ENCODE measurements at regions not wholly inside any gene's neighbourhood (a gene's known extent, or its start where the extent isn't known, plus 50 kb on each side); places are given as distances from the start of the nearest gene placed in this dataset.

- no peak overlapping the region for H3K27ac Mint-ChIP-seq
- ATAC-seq = no peak
- peaks cover 0 to 24% (median 12%) of the 10 kb centered on the region in 9 donors for H3K9me3 Mint-ChIP-seq
- no peak overlapping the region for H3K4me3 Mint-ChIP-seq
- no peak for DNase-seq
- H3K4me1 Mint-ChIP-seq = no peaks in the 10 kb centered on the region
- POLR2A ChIA-PET = no interaction called here
- H3K36me3 Mint-ChIP-seq = no peaks in the 10 kb centered on the region
- no peaks in the 10 kb centered on the region for H3K27me3 Mint-ChIP-seq
Measured at GRCh38 chr16:59913666-59914065, 1179.5 kb upstream of the GOT2 start.

DNA sequence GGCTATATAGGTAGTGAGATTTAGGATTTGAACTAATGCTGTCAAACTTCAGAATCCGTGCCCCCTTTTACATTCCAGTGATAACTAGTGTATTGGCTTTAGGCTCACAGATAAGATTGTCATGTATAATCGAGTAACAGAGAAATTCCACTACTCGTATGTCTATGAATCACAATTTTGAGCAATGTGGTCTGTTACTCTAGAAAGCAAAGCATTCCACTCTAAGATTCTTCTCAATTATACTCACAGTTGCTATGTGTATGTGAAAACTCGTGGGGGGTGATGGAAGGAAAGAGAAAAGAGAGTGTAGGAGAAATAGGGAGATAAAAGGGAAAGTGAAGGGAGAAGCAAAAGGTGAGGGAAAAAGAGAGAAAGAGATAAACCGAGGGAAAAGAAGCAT lies 1175.1 kb upstream of the GOT2 start:
- POLR2A ChIA-PET = no interaction called here
- Mint-ChIP-seq H3K27me3 (no peaks in the 10 kb centered on the region), H3K9me3 (peaks cover 0 to 20% (median 11%) of the 10 kb centered on the region in 9 donors), H3K4me3 (no peak overlapping the region), H3K4me1 (no peaks in the 10 kb centered on the region), H3K36me3 (no peaks in the 10 kb centered on the region), H3K27ac (no peak overlapping the region)
- no peak for ATAC-seq
- DNase-seq = no peak

DNA sequence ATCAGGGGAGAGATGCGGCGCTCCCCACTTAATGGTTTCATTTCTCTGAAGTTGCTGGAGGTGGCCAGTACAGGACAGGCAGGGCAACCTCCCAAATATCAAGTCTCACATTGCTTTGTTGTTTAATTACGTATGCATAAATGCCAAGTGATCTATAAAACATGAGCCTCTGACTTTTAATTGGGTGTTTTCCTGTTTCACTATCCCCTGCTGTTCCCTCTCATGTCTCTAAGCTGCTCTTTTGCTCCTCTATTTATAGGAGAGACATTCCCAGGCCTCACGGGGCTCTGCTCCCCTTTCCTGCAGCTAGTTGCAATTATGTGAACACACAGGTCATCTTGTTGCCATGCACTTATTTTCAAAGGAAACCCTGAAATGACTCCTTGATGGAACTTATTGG lies 1173.5 kb upstream of the GOT2 start:
- no peak overlapping the region for H3K4me3 Mint-ChIP-seq
- H3K27me3 Mint-ChIP-seq = no peaks in the 10 kb centered on the region
- H3K36me3 Mint-ChIP-seq = no peaks in the 10 kb centered on the region
- peaks cover 0 to 21% (median 8%) of the 10 kb centered on the region in 9 donors for H3K9me3 Mint-ChIP-seq
- POLR2A ChIA-PET = no interaction called here
- no peak overlapping the region for H3K27ac Mint-ChIP-seq
- ATAC-seq (no peak), DNase-seq (no peak)
- no peaks in the 10 kb centered on the region for H3K4me1 Mint-ChIP-seq

- no peaks in the 10 kb centered on the region for H3K27me3 Mint-ChIP-seq
- H3K27ac Mint-ChIP-seq = no peak overlapping the region
- H3K36me3 Mint-ChIP-seq = no peaks in the 10 kb centered on the region
- H3K9me3 Mint-ChIP-seq = peaks cover 0 to 11% (median 5%) of the 10 kb centered on the region in 9 donors
- H3K4me3 Mint-ChIP-seq = no peak overlapping the region
- DNase-seq (no peak), ATAC-seq (no peak)
- no peaks in the 10 kb centered on the region for H3K4me1 Mint-ChIP-seq
- POLR2A ChIA-PET = no interaction called here
Measured at GRCh38 chr16:59905606-59906005, 1171.5 kb upstream of the GOT2 start.

- Mint-ChIP-seq H3K4me1 (no peaks in the 10 kb centered on the region), H3K27me3 (no peaks in the 10 kb centered on the region), H3K27ac (no peak overlapping the region), H3K4me3 (no peak overlapping the region), H3K36me3 (no peaks in the 10 kb centered on the region), H3K9me3 (peaks cover 0 to 11% (median 6%) of the 10 kb centered on the region in 9 donors)
- DNase-seq = no peak
- POLR2A ChIA-PET = no interaction called here
- no peak for ATAC-seq
Measured at GRCh38 chr16:59905131-59905530, 1171.0 kb upstream of the GOT2 start.

GRCh38 chr16:59899940-59900339 lies 1165.8 kb upstream of the GOT2 start:
- Mint-ChIP-seq H3K4me3 (no peak overlapping the region), H3K27ac (no peak overlapping the region), H3K4me1 (no peaks in the 10 kb centered on the region), H3K36me3 (no peaks in the 10 kb centered on the region), H3K9me3 (peaks cover 3 to 20% (median 11%) of the 10 kb centered on the region in 9 donors), H3K27me3 (no peaks in the 10 kb centered on the region)
- POLR2A ChIA-PET = no interaction called here
- ATAC-seq (no peak), DNase-seq (no peak)

DNA sequence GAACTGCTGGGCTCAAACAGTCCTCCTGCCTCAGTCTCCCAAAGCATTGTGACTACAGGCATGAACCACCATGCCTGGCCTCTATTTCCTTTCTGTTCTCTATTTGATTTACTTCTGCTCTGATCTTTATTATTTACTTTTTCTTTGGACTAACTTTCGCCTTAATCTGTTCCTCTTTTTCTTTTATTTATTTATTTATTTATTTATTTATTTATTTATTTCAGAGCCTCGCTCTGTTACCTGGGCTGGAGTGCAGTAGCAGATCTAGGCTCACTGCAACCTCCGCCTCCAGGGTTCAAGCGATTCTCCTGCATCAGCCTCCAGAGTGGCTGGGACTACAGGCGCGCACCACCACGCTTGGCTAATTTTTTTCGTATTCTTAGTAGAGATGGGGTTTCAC lies 1158.3 kb upstream of the GOT2 start:
- H3K9me3 Mint-ChIP-seq = peaks cover 4 to 62% (median 35%) of the 10 kb centered on the region in 9 donors
- POLR2A ChIA-PET = no interaction called here

DNA sequence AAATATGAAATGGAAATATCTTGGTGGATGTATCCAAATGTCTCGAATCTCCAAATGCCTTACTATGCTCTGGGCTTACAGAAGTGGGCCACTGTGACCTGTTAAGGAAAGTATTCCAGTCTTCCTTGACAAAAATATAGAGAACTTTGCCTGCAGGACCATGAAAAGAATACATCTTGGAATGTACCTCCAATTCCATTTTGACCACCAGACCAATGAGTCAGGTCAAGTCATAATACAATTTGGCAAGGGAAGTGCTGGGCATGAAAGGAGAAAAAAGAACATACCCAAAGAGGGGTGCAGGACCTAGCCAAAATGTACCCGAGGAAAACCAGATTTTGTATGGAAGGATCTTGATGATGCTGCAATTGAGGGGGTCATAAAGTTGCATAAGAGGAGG lies 1153.7 kb upstream of the GOT2 start:
- ATAC-seq = no peak
- Mint-ChIP-seq H3K9me3 (peaks cover 4 to 46% (median 23%) of the 10 kb centered on the region in 9 donors), H3K4me3 (no peak overlapping the region), H3K4me1 (no peaks in the 10 kb centered on the region), H3K27me3 (no peaks in the 10 kb centered on the region), H3K27ac (no peak overlapping the region), H3K36me3 (no peaks in the 10 kb centered on the region)
- no peak for DNase-seq
- POLR2A ChIA-PET = no interaction called here

More for the DNA sequence above, 1158.3 kb upstream of the GOT2 start:
- Mint-ChIP-seq H3K27ac (no peak overlapping the region), H3K36me3 (no peaks in the 10 kb centered on the region), H3K4me1 (no peaks in the 10 kb centered on the region), H3K4me3 (no peak overlapping the region), H3K27me3 (no peaks in the 10 kb centered on the region)
- ATAC-seq (no peak), DNase-seq (no peak)

- Mint-ChIP-seq H3K36me3 (no peaks in the 10 kb centered on the region), H3K27ac (no peak overlapping the region), H3K9me3 (peaks cover 4 to 28% (median 14%) of the 10 kb centered on the region in 9 donors), H3K4me3 (no peak overlapping the region), H3K4me1 (no peaks in the 10 kb centered on the region), H3K27me3 (no peaks in the 10 kb centered on the region)
- ATAC-seq (no peak), DNase-seq (no peak)
- POLR2A ChIA-PET = no interaction called here
Measured at GRCh38 chr16:59886021-59886420, 1151.9 kb upstream of the GOT2 start.

DNA sequence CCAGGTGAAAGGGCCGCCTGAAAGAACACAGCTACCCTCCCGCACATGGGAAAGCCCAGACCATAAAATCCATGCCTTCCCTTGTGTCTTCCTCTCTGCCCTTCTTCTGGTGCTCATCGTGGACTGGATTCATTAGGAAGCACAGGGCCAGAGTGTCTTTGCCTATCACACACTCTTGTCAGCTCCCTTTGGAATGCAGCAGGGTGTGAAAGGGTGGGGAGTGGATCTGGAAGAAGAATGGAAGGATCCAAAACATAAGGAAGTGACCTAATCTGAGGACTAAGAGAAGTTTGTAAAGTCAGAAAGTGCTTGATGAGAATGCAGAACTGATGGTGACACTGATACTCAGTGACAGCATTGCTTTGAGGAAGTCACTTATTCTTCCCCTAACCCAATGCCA lies 1147.3 kb upstream of the GOT2 start:
- no peaks in the 10 kb centered on the region for H3K36me3 Mint-ChIP-seq

GRCh38 chr16:59880611-59881010 lies 1146.5 kb upstream of the GOT2 start:
- Mint-ChIP-seq H3K27ac (no peak overlapping the region), H3K4me1 (no peaks in the 10 kb centered on the region), H3K4me3 (no peak overlapping the region), H3K27me3 (no peaks in the 10 kb centered on the region), H3K9me3 (peaks cover 0 to 9% (median 3%) of the 10 kb centered on the region in 9 donors), H3K36me3 (no peaks in the 10 kb centered on the region)
- POLR2A ChIA-PET = no interaction called here
- DNase-seq = no peak
- ATAC-seq = no peak

More for the DNA sequence above, 1147.3 kb upstream of the GOT2 start:
- POLR2A ChIA-PET = no interaction called here
- ATAC-seq (no peak), DNase-seq (no peak)
- no peaks in the 10 kb centered on the region for H3K4me1 Mint-ChIP-seq
- peaks cover 0 to 8% (median 3%) of the 10 kb centered on the region in 9 donors for H3K9me3 Mint-ChIP-seq
- H3K27me3 Mint-ChIP-seq = no peaks in the 10 kb centered on the region
- no peak overlapping the region for H3K4me3 Mint-ChIP-seq
- H3K27ac Mint-ChIP-seq = no peak overlapping the region

DNA sequence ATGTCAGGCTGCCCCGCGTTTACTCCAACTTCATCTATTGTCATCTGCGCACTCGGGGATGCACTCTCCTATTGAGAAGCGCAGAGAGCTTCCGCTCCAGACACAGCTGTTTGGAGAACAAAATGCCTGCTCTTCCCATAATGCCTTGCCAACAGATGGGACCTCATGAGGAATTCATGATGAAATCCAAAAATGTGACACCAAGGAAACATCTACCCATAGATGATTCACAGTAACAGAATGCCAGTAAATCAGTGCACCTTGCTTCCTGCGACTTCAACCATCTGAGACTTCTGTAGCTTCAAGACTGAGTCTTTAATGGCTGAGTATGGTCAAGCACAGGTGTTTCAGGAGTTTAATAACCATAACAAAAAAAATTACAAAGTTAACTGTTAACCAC lies 1144.9 kb upstream of the GOT2 start:
- Mint-ChIP-seq H3K4me3 (no peak overlapping the region), H3K4me1 (no peaks in the 10 kb centered on the region), H3K36me3 (no peaks in the 10 kb centered on the region), H3K27me3 (no peaks in the 10 kb centered on the region), H3K9me3 (peaks cover 0 to 17% (median 6%) of the 10 kb centered on the region in 9 donors), H3K27ac (no peak overlapping the region)
- ATAC-seq (no peak), DNase-seq (no peak)
- POLR2A ChIA-PET = interaction anchor here (0.7 kb wide), 1 partner anchor 90 kb away, joined by 4 read pairs; no protein-coding TSS in a partner anchor

DNA sequence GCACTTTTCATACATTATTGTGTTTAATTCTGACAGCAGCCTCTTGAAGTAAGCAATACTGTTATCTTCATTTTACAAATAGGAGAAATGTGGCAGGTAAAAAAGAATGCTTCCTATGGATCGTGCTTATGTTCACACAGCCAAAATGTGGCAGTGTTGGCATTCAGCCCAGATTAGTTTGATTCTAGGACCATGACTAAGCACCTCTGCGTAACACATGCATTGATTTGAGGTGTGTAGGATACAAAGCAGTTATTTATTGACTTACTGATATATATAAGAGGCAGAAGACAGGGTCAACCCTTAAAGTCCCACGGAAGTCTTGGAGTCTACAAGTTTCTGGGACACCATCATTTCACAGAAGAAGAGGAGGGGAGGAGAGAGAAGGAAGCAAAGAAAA lies 1144.4 kb upstream of the GOT2 start:
- POLR2A ChIA-PET = no interaction called here
- no peak for ATAC-seq
- Mint-ChIP-seq H3K4me3 (no peak overlapping the region), H3K9me3 (peaks cover 0 to 17% (median 9%) of the 10 kb centered on the region in 9 donors), H3K36me3 (no peaks in the 10 kb centered on the region), H3K4me1 (no peaks in the 10 kb centered on the region), H3K27me3 (no peaks in the 10 kb centered on the region), H3K27ac (no peak overlapping the region)
- DNase-seq = no peak

- DNase-seq (no peak), ATAC-seq (no peak)
- POLR2A ChIA-PET = no interaction called here
- no peaks in the 10 kb centered on the region for H3K4me1 Mint-ChIP-seq
- H3K9me3 Mint-ChIP-seq = peaks cover 6 to 28% (median 13%) of the 10 kb centered on the region in 9 donors
- no peak overlapping the region for H3K4me3 Mint-ChIP-seq
- H3K27me3 Mint-ChIP-seq = no peaks in the 10 kb centered on the region
- H3K36me3 Mint-ChIP-seq = no peaks in the 10 kb centered on the region
- no peak overlapping the region for H3K27ac Mint-ChIP-seq
Measured at GRCh38 chr16:59864981-59865666, 1131.0 kb upstream of the GOT2 start.

Data from naive thymus-derived CD8-positive, alpha-beta T cell (primary cell).